Endothelial cell of umbilical vein (primary cell): ENCODE measurements at regions not wholly inside any gene's neighbourhood (a gene's known extent, or its start where the extent isn't known, plus 50 kb on each side); places are given as distances from the start of the nearest gene placed in this dataset.

Source experiments
- BruUV-seq: library from RNA; stranded (reverse); fragments of 400-500 nt; replicated peaks from 2 replicates; lab custom pipeline; 2021; lab: Mats Ljungman, UMichigan
- CTCF ChIA-PET: fragments of 300-600, 350-600 bp; sonication (Branson Sonifier 250); formaldehyde crosslinking; loops from one replicate; lab custom pipeline; 2021; ENCODE audit warnings: antibody characterized with exemption, inconsistent platforms; lab: Charles Lee
- POLR2A ChIA-PET: fragments of 300-600, 350-600 bp; sonication (Branson Sonifier 250); formaldehyde crosslinking; loops from one replicate; lab custom pipeline; 2021; ENCODE audit warnings: antibody characterized with exemption, inconsistent platforms; lab: Charles Lee
- DNase-seq: peaks from one replicate; pipeline ENCODE4 v3.0.0-alpha.2; 2011; ENCODE audit warnings: low read depth, low spot score
- FAIRE-seq: peaks from 2 replicates; lab custom pipeline; 2011; peaks lifted over from hg19 to GRCh38; lab: Jason Lieb, UNC
- H2AFZ ChIP-seq: 2 replicates; pipeline ENCODE4 v1.6.0; 2012; ENCODE audit warnings: low read depth, low read length, control low read depth, inconsistent platforms
- H3K27ac ChIP-seq: 2 replicates; pipeline ENCODE4 v1.5.1; 2011; ENCODE audit warnings: low read depth, mild to moderate bottlenecking, control low read depth, low read length, moderate library complexity; ENCODE audit not compliant: insufficient read depth
- H3K27me3 ChIP-seq, 2 experiments: 2 replicates each; pipeline versions ENCODE4 v1.6.0 to v1.6.1; 2011; ENCODE audit warnings: low read length in 2 of 2, mixed read lengths in 1 of 2; ENCODE audit not compliant: control insufficient read depth in 2 of 2, insufficient read depth in 2 of 2
- H3K36me3 ChIP-seq, 2 experiments: 2 replicates in 1 of 2; 3 replicates in 1 of 2; pipeline ENCODE4 v1.5.1; 2011; ENCODE audit warnings: low read length in 2 of 2, mild to moderate bottlenecking in 1 of 2, moderate library complexity in 1 of 2; ENCODE audit not compliant: control insufficient read depth in 2 of 2, insufficient read depth in 2 of 2; ENCODE audit errors: extremely low read depth in 1 of 2
- H3K4me1 ChIP-seq: 3 replicates; pipeline ENCODE4 v1.5.1; 2011; ENCODE audit warnings: mild to moderate bottlenecking, low read length; ENCODE audit not compliant: control insufficient read depth, insufficient read depth; ENCODE audit errors: extremely low read depth
- H3K4me2 ChIP-seq: 2 replicates; pipeline ENCODE4 v1.6.1; 2011; ENCODE audit warnings: low read length, control low read depth, mixed read lengths; ENCODE audit not compliant: insufficient read depth
- H3K4me3 ChIP-seq, 3 experiments: fragments of 200-600 bp in 1 of 3; sonication (generic), shearing (Covaris generic) in 1 of 3; replicated peaks in 1 of 3; 2 replicates each; pipeline ENCODE4 v1.5.1; 2011 to 2016; ENCODE audit warnings: control low read depth in 3 of 3, low read length in 3 of 3, mild to moderate bottlenecking in 2 of 3, inconsistent platforms in 1 of 3, low read depth in 1 of 3, moderate library complexity in 1 of 3; ENCODE audit not compliant: insufficient read depth in 1 of 3
- H3K79me2 ChIP-seq: 2 replicates; pipeline ENCODE4 v1.6.0; 2012; ENCODE audit warnings: low read length, inconsistent platforms; ENCODE audit not compliant: control insufficient read depth, insufficient read depth
- H3K9ac ChIP-seq: replicated peaks from 2 replicates; pipeline ENCODE3; 2011; ENCODE audit warnings: low read length, control low read depth; ENCODE audit not compliant: insufficient read depth; ENCODE audit errors: extremely low read depth
- H3K9me1 ChIP-seq: replicated peaks from 3 replicates; pipeline ENCODE4 v1.6.0; 2011; ENCODE audit warnings: mild to moderate bottlenecking, low read length; ENCODE audit not compliant: control insufficient read depth, insufficient read depth; ENCODE audit errors: extremely low read depth
- H3K9me3 ChIP-seq: replicated peaks from 2 replicates; pipeline ENCODE4 v1.5.1; 2012; ENCODE audit warnings: low read length, inconsistent platforms; ENCODE audit not compliant: control insufficient read depth, insufficient read depth
- H4K20me1 ChIP-seq: replicated peaks from 2 replicates; pipeline ENCODE3; 2011; ENCODE audit warnings: mild to moderate bottlenecking, low read length; ENCODE audit not compliant: control insufficient read depth, insufficient read depth; ENCODE audit errors: extremely low read depth
- CTCF ChIP-seq, 2 donors: IDR thresholded peaks; 1 replicate in 1 of 2; 2 replicates in 1 of 2; pipeline ENCODE4 v1.5.1; 2011; ENCODE audit warnings: low read length in 2 of 2, mild to moderate bottlenecking in 2 of 2, moderate library complexity in 2 of 2, control low read depth in 1 of 2, inconsistent platforms in 1 of 2, low read depth in 1 of 2; ENCODE audit not compliant: insufficient read depth in 1 of 2; ENCODE audit errors: extremely low read depth in 1 of 2
- FOS ChIP-seq: IDR thresholded peaks from 2 replicates; pipeline ENCODE4 v1.6.1; 2011; ENCODE audit warnings: mild to moderate bottlenecking, low read length, moderate library complexity, borderline replicate concordance; ENCODE audit not compliant: insufficient read depth
- GATA2 ChIP-seq: IDR thresholded peaks from 2 replicates; pipeline ENCODE4 v1.7.0; 2011; ENCODE audit warnings: low read depth, mild to moderate bottlenecking, moderate library complexity, mixed read lengths, low read length; ENCODE audit not compliant: insufficient read length, insufficient read depth
- JUN ChIP-seq: IDR thresholded peaks from 2 replicates; pipeline ENCODE4 v1.6.1; 2011; ENCODE audit warnings: borderline replicate concordance, low read depth; ENCODE audit not compliant: insufficient read length, insufficient read depth
- MAX ChIP-seq: IDR thresholded peaks from 2 replicates; pipeline ENCODE4 v1.6.1; 2011; ENCODE audit not compliant: insufficient read depth, insufficient read length
- MYC ChIP-seq: IDR thresholded peaks from one replicate; pipeline ENCODE4 v1.6.1; 2011; ENCODE audit warnings: mild to moderate bottlenecking, low read depth, low read length
- POLR2A ChIP-seq: IDR thresholded peaks from 2 replicates; pipeline ENCODE4 v1.6.1; 2012; ENCODE audit warnings: low read depth, mild to moderate bottlenecking, control low read depth, low read length
- dilution Hi-C: fragments of 300-500 bp; cut with MboI; formaldehyde crosslinking; loops from one replicate; pipeline ENCODE4 v1.15.0; 2019; ENCODE audit warnings: low sequenced_read_pairs; ENCODE audit not compliant: extremely low pct_ligation_motif_present
- intact Hi-C: fragments of 100-400 bp; cut with micrococcal nuclease; formaldehyde crosslinking; loops from one replicate; pipeline ENCODE4 v1.10.0; 2022

GRCh38 chr7:106181658-106182265 is 69.7 kb upstream of the SYPL1 start:
- no peak overlapping the region for H3K4me2 ChIP-seq
- BruUV-seq, result no TSS peak
- TF ChIP-seq GATA2 (no peak), FOS (no peak), JUN (no peak), CTCF (IDR thresholded peaks at IDR 0.05; ENCODE audit: extremely low read depth in 1 of 2, insufficient read depth in 1 of 2, low read depth in 1 of 2, low read length in 2 of 2) (no peak), MAX (no peak), MYC (no peak), POLR2A (no peak)
- no peaks in the 10 kb centered on the region for H3K9me3 ChIP-seq
- no peaks in the 10 kb centered on the region for H3K36me3 ChIP-seq
- no peaks in the 10 kb centered on the region for H3K9me1 ChIP-seq
- no peaks in the 10 kb centered on the region for H3K27me3 ChIP-seq
- no peak for FAIRE-seq
- no peaks in the 10 kb centered on the region for H3K79me2 ChIP-seq
- H3K4me1 ChIP-seq, result no peaks in the 10 kb centered on the region
- no peak overlapping the region for H3K9ac ChIP-seq
- POLR2A ChIA-PET, result no interaction called here
- CTCF ChIA-PET, result no interaction called here
- H4K20me1 ChIP-seq, result no peaks in the 10 kb centered on the region
- H3K4me3 ChIP-seq, result no peak overlapping the region
- intact Hi-C loops, result no loop called here
- DNase-seq, result no peak
- dilution Hi-C loops, result no loop called here
- H2AFZ ChIP-seq, result no peak overlapping the region
- no peak overlapping the region for H3K27ac ChIP-seq
